ENCODE measurements at regions not wholly inside any gene's neighbourhood (a gene's known extent, or its start where the extent isn't known, plus 50 kb on each side); places are given as distances from the start of the nearest gene placed in this dataset.

DNA sequence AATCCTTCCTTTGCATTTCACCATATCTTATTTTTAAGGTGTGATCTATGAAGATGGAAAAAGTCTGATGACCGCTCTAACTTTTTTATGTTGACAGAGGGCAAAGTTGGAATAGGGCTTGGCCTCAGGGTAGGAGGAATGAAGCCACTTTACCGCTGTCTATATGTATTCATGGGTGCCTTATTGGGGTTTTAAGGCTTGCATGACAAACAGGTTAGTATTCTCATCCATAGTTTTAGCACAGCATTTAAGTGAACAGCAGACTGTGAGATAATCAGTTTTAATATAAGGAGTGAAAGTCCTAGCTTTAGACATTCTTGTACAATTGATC lies 81.7 kb upstream of the BMP2K start:
- POLR2A ChIA-PET: no interaction called here

DNA sequence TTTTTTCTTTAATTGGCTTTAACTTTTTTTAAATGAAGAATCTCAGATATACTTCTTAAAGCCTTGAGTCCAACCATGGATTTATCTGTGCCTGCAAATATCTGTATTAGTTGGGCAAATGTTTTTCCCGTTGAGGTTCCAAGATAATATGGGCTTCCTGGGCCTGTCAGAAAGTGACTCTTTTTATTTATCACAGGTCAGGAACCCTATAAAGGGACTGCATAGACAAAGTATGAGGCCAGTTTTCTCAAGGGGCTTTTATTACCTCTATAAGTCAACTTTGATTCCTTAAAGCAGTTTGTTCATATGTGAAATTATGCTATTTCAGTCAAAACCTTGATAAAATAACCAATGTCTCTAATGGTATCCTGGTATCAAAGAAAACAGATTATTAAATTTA lies 80.2 kb upstream of the BMP2K start:
- Mint-ChIP-seq H3K27me3 (no peaks in the 10 kb centered on the region), H3K4me3 (no peak overlapping the region), H3K27ac (no peak overlapping the region), H3K9me3 (no peaks in the 10 kb centered on the region), H3K4me1 (peaks cover 5 to 14% (median 5%) of the 10 kb centered on the region in 3 donors), H3K36me3 (no peaks in the 10 kb centered on the region)
- H3K27ac ChIP-seq (ENCODE audit: low read length): no peak overlapping the region
- H3K9me3 ChIP-seq: no peaks in the 10 kb centered on the region
- ChIA-PET POLR2A (interaction anchor here in 1 of 2 donors (0.6 kb wide), 1 partner anchor 164 kb away, joined by 3 read pairs; no protein-coding TSS in a partner anchor), CTCF (no interaction called here)
- H3K4me3 ChIP-seq (ENCODE audit: control insufficient read depth in 1 of 2, extremely low read depth in 1 of 2, low read length in 1 of 2): no peak overlapping the region
- ATAC-seq (replicated peaks in 1 of 4): no peak
- 40% methylated on average over 1 of the region's 1 CpG for WGBS (ENCODE audit: insufficient coverage)
- peaks cover 0 to 2% of the 10 kb centered on the region in 2 experiments for H3K27me3 ChIP-seq (replicated peaks in 1 of 2; ENCODE audit: control insufficient read depth in 2 of 2, extremely low read depth in 1 of 2, insufficient read depth in 2 of 2, low read length in 1 of 2)
- no peaks in the 10 kb centered on the region for H3K36me3 ChIP-seq (ENCODE audit: control insufficient read depth in 2 of 2, extremely low read depth in 1 of 2, insufficient read depth in 1 of 2, low read length in 1 of 2)
- no peak for DNase-seq
- H3K4me1 ChIP-seq (ENCODE audit: control insufficient read depth in 1 of 2, extremely low read depth in 1 of 2, insufficient read depth in 2 of 2, low read length in 2 of 2): peaks cover 0 to 5% of the 10 kb centered on the region in 2 experiments

More for the DNA sequence above, 81.7 kb upstream of the BMP2K start:
- no peak overlapping the region for H3K4me3 ChIP-seq (ENCODE audit: control insufficient read depth in 1 of 2, extremely low read depth in 1 of 2, low read length in 1 of 2)
- H3K27ac ChIP-seq (ENCODE audit: low read length): no peak overlapping the region
- no peak for DNase-seq
- peaks cover 0 to 2% of the 10 kb centered on the region in 2 experiments for H3K27me3 ChIP-seq (replicated peaks in 1 of 2; ENCODE audit: control insufficient read depth in 2 of 2, extremely low read depth in 1 of 2, insufficient read depth in 2 of 2, low read length in 1 of 2)
- no peaks in the 10 kb centered on the region for H3K9me3 ChIP-seq
- no peaks in the 10 kb centered on the region for H3K27me3 Mint-ChIP-seq
- H3K9me3 Mint-ChIP-seq: no peaks in the 10 kb centered on the region
- H3K36me3 Mint-ChIP-seq: no peaks in the 10 kb centered on the region
- CTCF ChIA-PET: interaction anchor here in 1 of 2 donors (1.1 kb wide), 1 partner anchor 152 kb away, joined by 3 read pairs; no protein-coding TSS in a partner anchor
- H3K36me3 ChIP-seq (ENCODE audit: control insufficient read depth in 2 of 2, extremely low read depth in 1 of 2, insufficient read depth in 1 of 2, low read length in 1 of 2): no peaks in the 10 kb centered on the region
- no peak overlapping the region for H3K27ac Mint-ChIP-seq
- H3K4me1 Mint-ChIP-seq: peaks cover 5 to 17% (median 5%) of the 10 kb centered on the region in 3 donors
- no peak for ATAC-seq (replicated peaks in 1 of 4)
- H3K4me1 ChIP-seq (ENCODE audit: control insufficient read depth in 1 of 2, extremely low read depth in 1 of 2, insufficient read depth in 2 of 2, low read length in 2 of 2): peaks cover 0 to 8% of the 10 kb centered on the region in 2 experiments
- WGBS (ENCODE audit: insufficient coverage): 90% methylated on average over 2 of the region's 2 CpGs
- no peak overlapping the region for H3K4me3 Mint-ChIP-seq

DNA sequence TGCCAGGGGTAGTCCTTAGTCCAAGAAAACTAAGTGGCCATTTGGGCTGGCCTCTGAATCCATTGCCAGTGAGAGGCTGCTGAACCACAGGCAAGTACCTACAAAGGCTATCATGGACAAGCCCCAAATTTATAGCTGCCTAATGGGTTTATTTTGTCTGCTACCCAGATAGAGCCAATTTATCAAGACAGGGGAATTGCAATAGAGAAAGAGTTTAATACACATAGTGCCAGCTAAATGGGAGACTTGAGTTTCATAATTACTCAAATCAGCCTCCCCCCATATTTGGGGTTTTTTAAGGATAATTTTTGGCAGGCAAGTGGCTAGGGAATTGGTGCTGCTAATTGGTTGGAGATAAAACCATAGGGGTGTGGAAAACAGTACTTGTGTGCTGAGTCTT lies 73.1 kb upstream of the BMP2K start:
- no peaks in the 10 kb centered on the region for H3K4me1 Mint-ChIP-seq
- no peak overlapping the region for H3K4me3 Mint-ChIP-seq
- ATAC-seq (replicated peaks in 1 of 4) (no peak), DNase-seq (no peak)
- H3K4me1 ChIP-seq (ENCODE audit: control insufficient read depth in 1 of 2, extremely low read depth in 1 of 2, insufficient read depth in 2 of 2, low read length in 2 of 2): no peaks in the 10 kb centered on the region
- no peaks in the 10 kb centered on the region for H3K36me3 ChIP-seq (ENCODE audit: control insufficient read depth in 2 of 2, extremely low read depth in 1 of 2, insufficient read depth in 1 of 2, low read length in 1 of 2)
- POLR2A ChIA-PET: no interaction called here
- no peaks in the 10 kb centered on the region for H3K27me3 ChIP-seq (replicated peaks in 1 of 2; ENCODE audit: control insufficient read depth in 2 of 2, extremely low read depth in 1 of 2, insufficient read depth in 2 of 2, low read length in 1 of 2)
- H3K9me3 Mint-ChIP-seq: peaks cover 7 to 17% (median 16%) of the 10 kb centered on the region in 3 donors
- no peak overlapping the region for H3K27ac ChIP-seq (ENCODE audit: low read length)
- H3K9me3 ChIP-seq: no peaks in the 10 kb centered on the region
- CTCF ChIA-PET: no interaction called here
- H3K27me3 Mint-ChIP-seq: no peaks in the 10 kb centered on the region
- H3K27ac Mint-ChIP-seq: no peak overlapping the region
- H3K4me3 ChIP-seq (ENCODE audit: control insufficient read depth in 1 of 2, extremely low read depth in 1 of 2, low read length in 1 of 2): no peak overlapping the region
- no peaks in the 10 kb centered on the region for H3K36me3 Mint-ChIP-seq

DNA sequence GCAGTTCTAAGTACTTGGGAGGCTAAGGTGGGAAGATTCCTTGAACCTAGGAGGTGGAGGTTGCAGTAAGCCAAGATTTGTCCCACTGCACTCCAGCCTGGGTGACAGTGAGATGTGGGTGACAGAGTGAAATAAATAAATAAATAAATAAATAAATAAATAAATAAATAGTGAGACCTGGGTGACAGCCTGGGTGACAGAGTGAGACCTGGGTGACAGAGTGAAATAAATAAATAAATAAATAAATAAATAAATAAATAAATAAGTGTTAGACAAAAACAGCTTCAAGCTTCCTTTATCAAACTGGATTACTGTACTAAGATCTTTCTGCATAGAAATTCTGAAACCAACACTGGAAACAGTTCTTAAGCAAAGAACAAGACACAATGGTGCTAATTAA lies 71.8 kb upstream of the BMP2K start:
- CTCF ChIA-PET: no interaction called here

DNA sequence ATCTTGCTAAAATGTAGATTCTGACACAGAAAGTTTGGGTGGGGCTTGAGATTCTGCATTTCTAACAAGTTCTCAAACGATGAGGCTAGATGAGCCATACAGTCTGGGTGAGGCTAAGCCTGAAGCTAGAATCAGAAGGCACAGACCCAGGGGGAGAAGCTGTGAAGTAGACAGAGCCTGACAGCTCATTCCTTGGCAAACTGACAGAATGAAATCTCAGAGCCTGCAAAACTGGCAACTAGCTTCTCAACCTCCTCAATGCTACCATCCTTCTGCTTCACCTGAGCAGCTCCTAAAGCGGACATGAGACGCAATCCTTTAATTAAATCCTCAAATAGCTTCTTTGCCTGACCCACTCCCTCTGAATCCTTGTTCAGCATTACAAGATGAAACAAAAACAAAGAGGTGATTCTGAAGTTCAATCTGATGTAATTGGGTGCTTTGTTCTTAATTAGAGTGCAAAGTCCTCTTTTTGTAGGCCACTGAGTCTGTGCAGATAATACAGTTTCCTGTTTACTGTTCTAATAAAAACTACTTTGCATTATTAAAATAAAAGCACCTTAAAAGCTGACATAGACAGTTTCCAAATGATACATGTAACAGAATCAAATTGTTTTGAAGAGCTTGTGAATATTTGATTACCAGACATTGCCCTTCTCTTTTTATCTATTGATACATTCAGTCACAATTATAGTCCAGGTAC lies 71.0 kb upstream of the BMP2K start:
- H3K27me3 ChIP-seq (replicated peaks in 1 of 2; ENCODE audit: control insufficient read depth in 2 of 2, extremely low read depth in 1 of 2, insufficient read depth in 2 of 2, low read length in 1 of 2): no peaks in the 10 kb centered on the region
- no peaks in the 10 kb centered on the region for H3K9me3 ChIP-seq
- Mint-ChIP-seq H3K4me3 (no peak overlapping the region), H3K36me3 (no peaks in the 10 kb centered on the region), H3K9me3 (peaks cover 7 to 17% (median 16%) of the 10 kb centered on the region in 3 donors), H3K27me3 (no peaks in the 10 kb centered on the region), H3K4me1 (no peaks in the 10 kb centered on the region), H3K27ac (no peak overlapping the region)
- POLR2A ChIA-PET: no interaction called here
- ATAC-seq (replicated peaks in 1 of 4): no peak
- no peaks in the 10 kb centered on the region for H3K4me1 ChIP-seq (ENCODE audit: control insufficient read depth in 1 of 2, extremely low read depth in 1 of 2, insufficient read depth in 2 of 2, low read length in 2 of 2)
- WGBS (ENCODE audit: insufficient coverage): 90% methylated on average over 2 of the region's 3 CpGs
- no peak overlapping the region for H3K27ac ChIP-seq (ENCODE audit: low read length)
- H3K4me3 ChIP-seq (ENCODE audit: control insufficient read depth in 1 of 2, extremely low read depth in 1 of 2, low read length in 1 of 2): no peak overlapping the region
- CTCF ChIA-PET: no interaction called here
- no peak for DNase-seq
- no peaks in the 10 kb centered on the region for H3K36me3 ChIP-seq (ENCODE audit: control insufficient read depth in 2 of 2, extremely low read depth in 1 of 2, insufficient read depth in 1 of 2, low read length in 1 of 2)

More for the DNA sequence above, 71.8 kb upstream of the BMP2K start:
- Histone ChIP-seq H3K4me1 (ENCODE audit: control insufficient read depth in 1 of 2, extremely low read depth in 1 of 2, insufficient read depth in 2 of 2, low read length in 2 of 2) (no peaks in the 10 kb centered on the region), H3K9me3 (no peaks in the 10 kb centered on the region), H3K36me3 (ENCODE audit: control insufficient read depth in 2 of 2, extremely low read depth in 1 of 2, insufficient read depth in 1 of 2, low read length in 1 of 2) (no peaks in the 10 kb centered on the region), H3K4me3 (ENCODE audit: control insufficient read depth in 1 of 2, extremely low read depth in 1 of 2, low read length in 1 of 2) (no peak overlapping the region), H3K27ac (ENCODE audit: low read length) (no peak overlapping the region), H3K27me3 (replicated peaks in 1 of 2; ENCODE audit: control insufficient read depth in 2 of 2, extremely low read depth in 1 of 2, insufficient read depth in 2 of 2, low read length in 1 of 2) (no peaks in the 10 kb centered on the region)
- DNase-seq (no peak), ATAC-seq (replicated peaks in 1 of 4) (no peak)
- Mint-ChIP-seq H3K4me3 (no peak overlapping the region), H3K36me3 (no peaks in the 10 kb centered on the region), H3K27me3 (no peaks in the 10 kb centered on the region), H3K4me1 (no peaks in the 10 kb centered on the region), H3K9me3 (peaks cover 7 to 17% (median 16%) of the 10 kb centered on the region in 3 donors), H3K27ac (no peak overlapping the region)
- POLR2A ChIA-PET: no interaction called here

DNA sequence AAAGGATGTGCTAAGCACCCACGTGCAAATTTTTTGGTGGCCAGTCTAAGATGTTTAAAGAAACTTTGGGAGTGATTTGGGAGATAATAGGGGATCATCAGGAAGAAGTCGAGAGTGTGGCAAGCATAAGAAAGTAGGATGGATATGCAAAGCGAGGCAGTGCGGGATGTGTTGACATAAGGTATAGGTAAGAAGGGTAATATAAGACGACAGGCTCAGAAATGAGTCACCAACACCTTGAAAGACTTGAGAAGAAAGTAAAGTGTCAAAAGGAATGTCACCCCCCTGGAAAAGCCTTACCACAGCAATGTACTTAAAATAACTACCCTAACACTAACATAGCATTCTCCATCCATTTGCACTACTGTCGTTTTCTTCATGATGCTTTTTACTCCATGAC lies 69.8 kb upstream of the BMP2K start:
- Mint-ChIP-seq H3K4me3 (no peak overlapping the region), H3K27me3 (no peaks in the 10 kb centered on the region), H3K36me3 (no peaks in the 10 kb centered on the region), H3K27ac (no peak overlapping the region), H3K4me1 (no peaks in the 10 kb centered on the region), H3K9me3 (peaks cover 7 to 17% (median 16%) of the 10 kb centered on the region in 3 donors)
- Histone ChIP-seq H3K27me3 (replicated peaks in 1 of 2; ENCODE audit: control insufficient read depth in 2 of 2, extremely low read depth in 1 of 2, insufficient read depth in 2 of 2, low read length in 1 of 2) (no peaks in the 10 kb centered on the region), H3K36me3 (ENCODE audit: control insufficient read depth in 2 of 2, extremely low read depth in 1 of 2, insufficient read depth in 1 of 2, low read length in 1 of 2) (no peaks in the 10 kb centered on the region), H3K4me1 (ENCODE audit: control insufficient read depth in 1 of 2, extremely low read depth in 1 of 2, insufficient read depth in 2 of 2, low read length in 2 of 2) (no peaks in the 10 kb centered on the region), H3K9me3 (no peaks in the 10 kb centered on the region), H3K27ac (ENCODE audit: low read length) (no peak overlapping the region), H3K4me3 (ENCODE audit: control insufficient read depth in 1 of 2, extremely low read depth in 1 of 2, low read length in 1 of 2) (no peak overlapping the region)
- no peak for ATAC-seq (replicated peaks in 1 of 4)
- WGBS (ENCODE audit: insufficient coverage): 63% methylated on average over 3 of the region's 6 CpGs
- CTCF ChIA-PET: no interaction called here
- POLR2A ChIA-PET: no interaction called here
- no peak for DNase-seq

DNA sequence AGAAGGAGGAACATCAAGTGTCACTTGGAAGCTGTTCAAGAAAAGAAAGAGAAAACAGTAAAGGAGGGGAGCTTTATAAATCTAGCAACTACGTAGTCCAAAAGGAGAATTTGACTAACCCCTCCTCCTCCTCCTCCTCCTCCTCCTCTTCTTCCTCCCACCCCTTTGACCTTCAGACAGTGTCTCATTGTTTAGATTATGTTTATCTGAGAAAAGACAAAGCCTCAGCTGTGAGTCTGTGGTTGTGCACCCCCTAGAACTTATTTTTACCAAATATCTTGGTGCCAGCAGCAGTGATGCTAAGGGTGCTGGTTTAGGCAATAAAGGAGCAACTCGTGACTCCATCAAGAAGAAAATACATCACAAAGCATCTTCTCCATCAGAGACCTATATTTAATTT lies 68.9 kb upstream of the BMP2K start:
- no CpG with 5 or more reads among the region's 2 CpGs for WGBS (ENCODE audit: insufficient coverage)
- Histone ChIP-seq H3K9me3 (no peaks in the 10 kb centered on the region), H3K27ac (ENCODE audit: low read length) (no peak overlapping the region), H3K4me1 (ENCODE audit: control insufficient read depth in 1 of 2, extremely low read depth in 1 of 2, insufficient read depth in 2 of 2, low read length in 2 of 2) (no peaks in the 10 kb centered on the region), H3K4me3 (ENCODE audit: control insufficient read depth in 1 of 2, extremely low read depth in 1 of 2, low read length in 1 of 2) (no peak overlapping the region), H3K36me3 (ENCODE audit: control insufficient read depth in 2 of 2, extremely low read depth in 1 of 2, insufficient read depth in 1 of 2, low read length in 1 of 2) (no peaks in the 10 kb centered on the region), H3K27me3 (replicated peaks in 1 of 2; ENCODE audit: control insufficient read depth in 2 of 2, extremely low read depth in 1 of 2, insufficient read depth in 2 of 2, low read length in 1 of 2) (no peaks in the 10 kb centered on the region)
- Mint-ChIP-seq H3K4me1 (no peaks in the 10 kb centered on the region), H3K36me3 (no peaks in the 10 kb centered on the region), H3K27ac (no peak overlapping the region), H3K9me3 (peaks cover 7 to 15% (median 15%) of the 10 kb centered on the region in 3 donors), H3K4me3 (no peak overlapping the region), H3K27me3 (no peaks in the 10 kb centered on the region)
- ATAC-seq (replicated peaks in 1 of 4): no peak
- CTCF ChIA-PET: no interaction called here
- no peak for DNase-seq
- POLR2A ChIA-PET: no interaction called here
